ENCODE measurements at regions not wholly inside any gene's neighbourhood (a gene's known extent, or its start where the extent isn't known, plus 50 kb on each side); places are given as distances from the start of the nearest gene placed in this dataset.

GRCh38 chr2:215622837-215623236 is 187.0 kb upstream of the FN1 start:
- DNase-seq: no peak
- in situ Hi-C loops (cut with MboI; ENCODE audit: low pct_unique_long_range_greater_than_20kb, low sequenced_read_pairs): no loop called here

DNA sequence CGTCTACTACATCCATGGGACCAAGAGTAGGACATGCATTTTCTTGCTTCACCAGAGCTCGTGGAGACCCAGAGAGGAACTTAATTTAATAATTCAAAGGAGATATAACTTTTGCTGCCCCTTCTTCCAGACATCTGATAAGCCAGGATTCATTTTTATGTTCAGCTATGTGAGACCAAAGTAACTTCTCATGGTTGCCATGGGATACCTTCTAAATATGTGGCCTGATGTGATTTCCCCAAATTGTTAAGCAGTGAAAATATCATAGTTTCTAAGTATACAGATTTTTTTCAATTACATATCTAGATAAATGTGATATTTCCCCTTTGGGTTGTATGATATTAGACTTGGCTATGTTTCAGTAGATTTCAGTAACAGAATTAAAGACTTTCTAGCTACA is 185.5 kb upstream of the FN1 start:
- in situ Hi-C loops (cut with MboI; ENCODE audit: low pct_unique_long_range_greater_than_20kb, low sequenced_read_pairs): no loop called here
- DNase-seq: no peak

DNA sequence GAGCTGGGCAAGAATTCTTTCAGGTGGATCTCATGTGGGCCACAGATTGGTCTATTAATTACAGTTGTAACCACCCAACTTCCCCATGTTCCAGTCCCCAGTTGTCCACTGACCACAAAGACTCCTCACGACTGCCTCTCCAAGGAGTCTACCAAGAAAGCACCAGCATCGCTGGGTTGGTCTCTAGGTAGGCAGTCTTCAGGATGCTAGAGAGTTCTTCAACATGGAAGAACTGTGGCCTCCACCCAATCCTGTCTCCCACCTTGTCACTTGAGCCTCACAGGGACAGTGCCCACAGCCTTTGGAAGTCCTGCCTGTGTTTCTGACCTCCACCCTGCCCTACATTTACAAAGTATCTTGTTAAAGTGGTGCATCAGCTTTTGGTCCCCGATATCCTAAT is 184.7 kb upstream of the FN1 start:
- in situ Hi-C loops (cut with MboI; ENCODE audit: low pct_unique_long_range_greater_than_20kb, low sequenced_read_pairs): no loop called here
- no peak for DNase-seq

DNA sequence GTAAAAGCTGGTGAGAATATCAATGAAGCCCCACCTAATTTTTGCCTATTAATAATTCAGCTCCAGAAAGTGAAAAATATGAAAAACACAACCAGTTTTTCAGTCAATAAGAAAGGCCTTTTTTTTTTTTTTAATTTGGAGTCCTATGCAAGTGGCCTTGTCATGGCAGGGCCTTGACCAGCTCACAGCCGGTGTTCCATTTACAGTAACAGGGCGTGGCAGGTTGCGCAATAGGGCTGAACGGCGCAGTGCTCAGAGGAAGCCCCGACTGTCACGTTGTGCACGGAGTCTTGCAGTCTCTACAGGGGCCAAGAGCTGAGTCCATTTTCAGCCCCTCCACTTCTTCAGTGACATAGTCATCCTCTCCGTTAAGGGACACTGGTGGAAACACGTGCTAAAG is 184.1 kb upstream of the FN1 start:
- peak; percentile 62 for DNase-seq
- in situ Hi-C loops (cut with MboI; ENCODE audit: low pct_unique_long_range_greater_than_20kb, low sequenced_read_pairs): no loop called here

- in situ Hi-C loops (cut with MboI; ENCODE audit: low pct_unique_long_range_greater_than_20kb, low sequenced_read_pairs): no loop called here
- DNase-seq: peak; percentile 79
Measured at GRCh38 chr2:215619022-215619958, 183.4 kb upstream of the FN1 start.

GRCh38 chr2:215618145-215618544 is 182.3 kb upstream of the FN1 start:
- in situ Hi-C loops (cut with MboI; ENCODE audit: low pct_unique_long_range_greater_than_20kb, low sequenced_read_pairs): no loop called here
- DNase-seq: no peak

- no peak for DNase-seq
- in situ Hi-C loops (cut with MboI; ENCODE audit: low pct_unique_long_range_greater_than_20kb, low sequenced_read_pairs): no loop called here
Measured at GRCh38 chr2:215617060-215617824, 181.4 kb upstream of the FN1 start.

DNA sequence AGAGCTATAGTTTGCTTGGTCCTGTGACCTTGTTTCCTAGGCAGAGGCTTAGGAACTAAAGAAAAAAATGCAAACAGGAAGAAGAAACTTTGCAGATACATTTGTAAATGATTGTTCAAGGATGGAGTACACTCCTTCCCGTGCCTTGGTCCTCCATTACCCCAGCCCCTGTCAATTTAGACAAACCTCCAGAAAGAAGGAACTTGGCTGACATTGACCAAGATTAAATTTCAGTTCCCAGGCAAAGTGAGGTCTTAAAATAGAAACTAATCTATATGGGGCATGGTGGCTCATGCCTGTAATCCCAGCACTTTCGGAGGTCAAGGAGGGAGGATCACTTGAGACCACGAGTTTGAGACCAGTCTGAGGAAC is 179.9 kb upstream of the FN1 start:
- in situ Hi-C loops (cut with MboI; ENCODE audit: low pct_unique_long_range_greater_than_20kb, low sequenced_read_pairs): no loop called here
- peak; percentile 43 for DNase-seq

DNA sequence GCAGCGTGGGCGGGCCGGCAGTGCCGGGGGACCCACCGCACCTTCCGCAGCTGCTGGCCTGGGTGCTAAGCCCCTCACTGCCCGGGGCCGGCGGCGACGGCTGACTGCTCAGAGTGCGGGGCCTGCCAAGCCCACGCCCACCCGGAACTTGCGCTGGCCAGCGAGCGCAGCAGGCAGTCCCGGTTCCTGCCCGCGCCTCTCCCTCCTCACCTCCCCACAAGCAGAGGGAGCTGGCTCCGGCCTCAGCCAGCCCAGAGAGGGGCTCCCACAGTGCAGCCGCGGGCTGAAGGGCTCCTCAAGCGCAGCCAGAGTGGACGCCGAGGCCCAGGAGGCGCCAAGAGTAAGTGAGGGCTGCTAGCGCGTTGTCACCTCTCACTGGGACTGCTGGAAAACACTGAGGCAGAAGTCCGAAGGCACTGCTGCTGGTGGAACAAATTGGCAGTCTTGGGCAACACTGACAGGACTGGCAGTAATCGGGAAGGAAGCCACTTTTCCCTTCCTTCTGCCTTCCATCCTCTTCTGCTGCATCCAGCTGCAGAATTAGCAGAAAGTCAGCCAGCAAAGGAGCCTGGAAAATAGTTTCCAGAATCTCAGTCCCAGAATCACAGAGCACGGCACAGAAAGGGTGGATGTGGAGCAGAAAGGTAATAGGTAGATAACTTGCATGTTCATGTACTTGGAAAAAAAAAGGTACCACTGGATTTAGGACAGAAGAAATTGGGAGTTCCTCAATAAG is 179.4 kb upstream of the FN1 start:
- DNase-seq: no peak
- in situ Hi-C loops (cut with MboI; ENCODE audit: low pct_unique_long_range_greater_than_20kb, low sequenced_read_pairs): no loop called here

GRCh38 chr2:215614296-215614695 is 178.4 kb upstream of the FN1 start:
- in situ Hi-C loops (cut with MboI; ENCODE audit: low pct_unique_long_range_greater_than_20kb, low sequenced_read_pairs): no loop called here
- DNase-seq: no peak

- DNase-seq: no peak
- in situ Hi-C loops (cut with MboI; ENCODE audit: low pct_unique_long_range_greater_than_20kb, low sequenced_read_pairs): no loop called here
Measured at GRCh38 chr2:215613888-215614287, 178.0 kb upstream of the FN1 start.

- in situ Hi-C loops (cut with MboI; ENCODE audit: low pct_unique_long_range_greater_than_20kb, low sequenced_read_pairs): no loop called here
- no peak for DNase-seq
Measured at GRCh38 chr2:215613280-215613679, 177.4 kb upstream of the FN1 start.

- no peak for DNase-seq
- in situ Hi-C loops (cut with MboI; ENCODE audit: low pct_unique_long_range_greater_than_20kb, low sequenced_read_pairs): no loop called here
Measured at GRCh38 chr2:215612786-215613185, 176.9 kb upstream of the FN1 start.

DNA sequence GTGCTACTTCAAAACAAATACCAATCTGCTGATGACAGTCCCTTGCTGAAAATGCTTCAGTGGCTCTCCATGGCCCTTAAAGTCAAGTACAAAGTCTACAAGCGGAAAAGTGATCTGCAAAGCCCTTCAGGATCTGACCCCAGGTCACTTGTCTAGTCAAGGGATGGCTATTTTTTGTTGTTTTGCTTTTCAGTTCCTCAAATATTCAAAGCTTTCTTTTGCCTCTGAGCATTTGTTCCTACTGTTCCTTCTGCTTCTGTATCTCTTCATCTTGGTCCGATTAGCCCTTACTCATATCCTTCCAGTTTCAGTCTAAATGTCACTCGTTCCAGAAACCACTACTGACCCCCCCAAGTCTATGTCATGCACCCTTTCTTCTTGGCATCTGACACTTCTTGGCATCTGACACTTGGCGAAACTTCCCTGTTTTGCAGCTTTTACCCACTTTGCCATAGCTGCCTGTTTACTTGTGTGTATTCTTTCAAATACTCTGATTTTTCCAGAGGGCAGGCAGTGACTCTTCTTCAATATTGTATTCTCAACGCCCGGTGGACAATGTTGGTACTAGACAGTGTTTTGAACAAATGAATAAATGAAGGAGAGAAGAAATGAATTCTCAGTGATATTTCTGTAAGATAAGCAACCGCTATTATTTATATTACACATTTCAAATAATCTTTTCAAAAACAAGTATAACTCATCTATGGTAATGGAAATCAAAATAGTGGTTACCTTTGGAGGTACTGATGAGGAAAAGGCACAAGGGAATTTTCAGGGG is 175.9 kb upstream of the FN1 start:
- no peak for DNase-seq
- in situ Hi-C loops (cut with MboI; ENCODE audit: low pct_unique_long_range_greater_than_20kb, low sequenced_read_pairs): no loop called here

- in situ Hi-C loops (cut with MboI; ENCODE audit: low pct_unique_long_range_greater_than_20kb, low sequenced_read_pairs): no loop called here
- no peak for DNase-seq
Measured at GRCh38 chr2:215609089-215610032, 173.5 kb upstream of the FN1 start.

DNA sequence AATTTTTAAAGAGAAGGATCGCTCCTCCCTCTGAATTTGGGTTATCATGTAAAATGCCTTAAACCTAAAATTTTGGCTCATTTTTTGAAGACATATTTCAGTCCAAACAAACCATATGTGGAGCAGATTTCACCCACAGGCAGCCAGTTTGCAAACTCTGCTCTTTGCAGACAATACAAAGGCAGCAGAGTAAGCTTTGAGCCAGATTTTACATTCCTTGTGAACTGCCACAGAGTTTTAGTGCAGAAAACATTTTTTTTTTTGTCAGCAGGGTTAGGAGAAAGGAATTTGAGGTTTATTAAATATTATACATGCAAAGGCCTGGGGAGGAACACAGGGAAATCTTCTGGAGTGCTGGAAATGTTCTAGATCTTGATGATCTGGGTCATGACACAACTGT is 171.9 kb upstream of the FN1 start:
- in situ Hi-C loops (cut with MboI; ENCODE audit: low pct_unique_long_range_greater_than_20kb, low sequenced_read_pairs): no loop called here
- DNase-seq: no peak

DNA sequence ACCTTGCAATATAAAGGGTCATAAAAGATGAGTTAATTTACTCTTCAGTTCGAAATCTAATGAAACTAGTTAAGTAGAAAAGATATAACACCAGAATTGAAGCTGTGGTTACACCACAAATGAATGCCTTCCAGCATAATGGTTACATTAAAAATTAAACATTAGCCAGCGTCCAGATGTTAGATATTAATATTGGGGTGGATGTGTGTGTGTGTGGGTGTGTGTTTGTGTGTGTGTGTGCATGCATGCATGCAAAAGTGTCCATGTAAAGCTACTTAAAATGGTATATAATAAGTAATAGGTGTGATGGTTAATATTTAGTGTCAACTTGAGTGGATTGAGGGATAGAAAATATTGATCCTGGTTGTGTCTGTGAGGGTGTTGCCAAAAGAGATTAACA is 170.4 kb upstream of the FN1 start:
- in situ Hi-C loops (cut with MboI; ENCODE audit: low pct_unique_long_range_greater_than_20kb, low sequenced_read_pairs): no loop called here
- DNase-seq: no peak

GRCh38 chr2:215605214-215605613 is 169.3 kb upstream of the FN1 start:
- DNase-seq: no peak
- in situ Hi-C loops (cut with MboI; ENCODE audit: low pct_unique_long_range_greater_than_20kb, low sequenced_read_pairs): no loop called here
